Type B pancreatic cell (in vitro differentiated cells): ENCODE measurements at regions not wholly inside any gene's neighbourhood (a gene's known extent, or its start where the extent isn't known, plus 50 kb on each side); places are given as distances from the start of the nearest gene placed in this dataset.

Source experiments
- DNase-seq: peaks from one replicate; pipeline ENCODE4 v3.0.0; 2021; ENCODE audit warnings: mixed read lengths; ENCODE audit not compliant: unreplicated experiment; ENCODE audit errors: extremely low spot score
- H3K27ac Mint-ChIP-seq: 2 replicates; pipeline ENCODE4 v1.8.0; 2021; ENCODE audit warnings: mild to moderate bottlenecking, mixed read lengths
- H3K27me3 Mint-ChIP-seq: 2 replicates; pipeline ENCODE4 v1.8.0; 2021; ENCODE audit warnings: mixed read lengths
- H3K36me3 Mint-ChIP-seq: 2 replicates; pipeline ENCODE4 v1.8.0; 2021; ENCODE audit warnings: mixed read lengths
- H3K4me1 Mint-ChIP-seq: one replicate; pipeline ENCODE4 v1.8.0; 2021; ENCODE audit warnings: mixed read lengths; ENCODE audit not compliant: unreplicated experiment
- H3K4me3 Mint-ChIP-seq: 2 replicates; pipeline ENCODE4 v1.8.0; 2021; ENCODE audit warnings: mild to moderate bottlenecking, mixed read lengths
- H3K9me3 Mint-ChIP-seq: 2 replicates; pipeline ENCODE4 v1.8.0; 2021; ENCODE audit warnings: mixed read lengths
- TF ChIP-seq, protein P1 (sequence below): fragments of 200-600 bp; sonication (generic); conservative IDR thresholded peaks from 2 replicates; pipeline ENCODE4 v1.5.0; 2021; ENCODE audit warnings: antibody characterized with exemption, mild to moderate bottlenecking

- peaks cover 3% of the 10 kb centered on the region for H3K27me3 Mint-ChIP-seq
- DNase-seq, result no peak
- H3K27ac Mint-ChIP-seq, result no peak overlapping the region
- TF ChIP-seq, protein P1, sequence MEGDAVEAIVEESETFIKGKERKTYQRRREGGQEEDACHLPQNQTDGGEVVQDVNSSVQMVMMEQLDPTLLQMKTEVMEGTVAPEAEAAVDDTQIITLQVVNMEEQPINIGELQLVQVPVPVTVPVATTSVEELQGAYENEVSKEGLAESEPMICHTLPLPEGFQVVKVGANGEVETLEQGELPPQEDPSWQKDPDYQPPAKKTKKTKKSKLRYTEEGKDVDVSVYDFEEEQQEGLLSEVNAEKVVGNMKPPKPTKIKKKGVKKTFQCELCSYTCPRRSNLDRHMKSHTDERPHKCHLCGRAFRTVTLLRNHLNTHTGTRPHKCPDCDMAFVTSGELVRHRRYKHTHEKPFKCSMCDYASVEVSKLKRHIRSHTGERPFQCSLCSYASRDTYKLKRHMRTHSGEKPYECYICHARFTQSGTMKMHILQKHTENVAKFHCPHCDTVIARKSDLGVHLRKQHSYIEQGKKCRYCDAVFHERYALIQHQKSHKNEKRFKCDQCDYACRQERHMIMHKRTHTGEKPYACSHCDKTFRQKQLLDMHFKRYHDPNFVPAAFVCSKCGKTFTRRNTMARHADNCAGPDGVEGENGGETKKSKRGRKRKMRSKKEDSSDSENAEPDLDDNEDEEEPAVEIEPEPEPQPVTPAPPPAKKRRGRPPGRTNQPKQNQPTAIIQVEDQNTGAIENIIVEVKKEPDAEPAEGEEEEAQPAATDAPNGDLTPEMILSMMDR, result peak; percentile 46
- no peak overlapping the region for H3K4me3 Mint-ChIP-seq
- no peaks in the 10 kb centered on the region for H3K36me3 Mint-ChIP-seq
- no peaks in the 10 kb centered on the region for H3K9me3 Mint-ChIP-seq
- H3K4me1 Mint-ChIP-seq, result no peaks in the 10 kb centered on the region
Measured at GRCh38 chr15:46280762-46281542, 646.1 kb downstream of the SQOR start.

GRCh38 chr15:46293550-46293949 is 658.7 kb downstream of the SQOR start:
- Mint-ChIP-seq H3K4me1 (peaks cover 7% of the 10 kb centered on the region), H3K27ac (no peak overlapping the region), H3K9me3 (peaks cover 2% of the 10 kb centered on the region), H3K36me3 (no peaks in the 10 kb centered on the region), H3K4me3 (no peak overlapping the region), H3K27me3 (peaks cover 1% of the 10 kb centered on the region)
- TF ChIP-seq, protein P1, result peak; percentile 30
- DNase-seq, result no peak

- no peak overlapping the region for H3K4me3 Mint-ChIP-seq
Measured at GRCh38 chr15:46296002-46296401, 661.2 kb downstream of the SQOR start.

DNA sequence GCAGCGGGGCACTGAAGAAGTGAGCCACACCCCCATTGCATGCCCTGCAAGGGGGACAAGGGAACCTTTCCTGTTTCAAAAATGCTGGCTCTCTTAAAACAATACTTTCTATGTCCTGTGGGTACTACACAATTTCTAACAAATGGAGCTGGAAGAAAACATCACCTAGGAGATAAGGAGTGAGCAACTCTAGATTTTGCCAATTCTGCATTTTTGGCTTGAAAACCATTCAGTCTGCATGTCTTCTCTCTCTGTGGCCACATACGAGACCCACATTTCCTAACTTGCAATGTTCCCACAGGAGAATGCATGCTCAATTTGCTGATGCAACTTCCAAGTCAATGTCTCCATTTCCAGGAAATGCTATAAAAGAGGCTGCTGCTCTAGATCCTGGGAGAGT is 662.0 kb downstream of the SQOR start:
- TF ChIP-seq, protein P1, result no peak
- DNase-seq, result no peak
- Mint-ChIP-seq H3K36me3 (no peaks in the 10 kb centered on the region), H3K4me1 (peaks cover 10% of the 10 kb centered on the region), H3K27ac (no peak overlapping the region), H3K9me3 (peaks cover 5% of the 10 kb centered on the region), H3K4me3 (no peak overlapping the region), H3K27me3 (peaks cover 3% of the 10 kb centered on the region)

More at GRCh38 chr15:46296002-46296401, 661.2 kb downstream of the SQOR start:
- TF ChIP-seq, protein P1, result no peak
- Mint-ChIP-seq H3K27me3 (peaks cover 3% of the 10 kb centered on the region), H3K4me1 (peaks cover 10% of the 10 kb centered on the region), H3K27ac (no peak overlapping the region), H3K9me3 (peaks cover 5% of the 10 kb centered on the region), H3K36me3 (no peaks in the 10 kb centered on the region)
- DNase-seq, result no peak

DNA sequence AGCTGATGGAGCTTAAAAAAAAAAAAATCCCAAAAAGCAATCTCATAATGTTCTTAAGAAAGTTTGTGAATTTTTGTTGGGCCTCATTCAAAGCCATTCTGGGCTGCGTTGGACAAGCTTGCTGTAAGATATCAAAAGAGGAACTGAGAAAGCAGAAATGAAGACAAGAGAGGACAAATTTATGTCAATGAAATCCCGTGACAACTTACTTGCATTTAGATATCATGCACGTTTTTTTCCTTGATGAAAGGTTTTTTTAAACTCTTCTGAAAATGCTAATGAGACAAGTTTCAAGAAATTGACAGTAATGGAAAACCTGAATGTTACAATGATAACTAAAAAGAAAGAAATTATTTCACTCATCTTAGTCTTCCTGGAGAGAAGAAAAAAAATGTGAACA is 662.9 kb downstream of the SQOR start:
- H3K36me3 Mint-ChIP-seq, result no peaks in the 10 kb centered on the region
- H3K27me3 Mint-ChIP-seq, result peaks cover 3% of the 10 kb centered on the region
- DNase-seq, result no peak
- TF ChIP-seq, protein P1, result no peak
- H3K9me3 Mint-ChIP-seq, result peaks cover 5% of the 10 kb centered on the region
- H3K27ac Mint-ChIP-seq, result no peak overlapping the region
- peaks cover 10% of the 10 kb centered on the region for H3K4me1 Mint-ChIP-seq
- no peak overlapping the region for H3K4me3 Mint-ChIP-seq
